G401.6 (cell line): ENCODE measurements at regions not wholly inside any gene's neighbourhood (a gene's known extent, or its start where the extent isn't known, plus 50 kb on each side); places are given as distances from the start of the nearest gene placed in this dataset.
"Not testable (repeated sequence)": the region's sequence is repeated elsewhere in the genome, so short reads cannot be mapped to it uniquely, and the experiment has no call there.

ENCODE experiments used
- FAIRE-seq: peaks from 2 replicates; lab custom pipeline; 2012; peaks lifted over from hg19 to GRCh38; lab: Jason Lieb, UNC

DNA sequence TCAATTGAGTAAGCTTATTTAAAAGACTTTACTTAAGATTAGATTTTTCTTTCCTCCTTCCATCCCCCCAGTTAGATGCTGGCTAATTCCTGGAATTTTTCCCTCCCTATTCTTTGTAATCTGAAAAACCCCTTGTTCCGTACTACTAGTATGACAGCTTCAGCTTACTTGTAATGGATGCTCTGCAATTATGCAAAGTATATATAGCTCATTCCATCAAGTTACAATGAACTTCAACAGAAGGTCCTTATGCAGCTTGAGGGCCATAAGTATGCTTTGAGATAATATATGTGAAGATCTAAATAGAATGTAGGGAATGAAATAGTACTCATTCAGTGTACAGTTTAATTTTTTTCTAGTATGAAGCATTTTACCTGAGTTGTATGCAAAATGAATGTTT, 398.3 kb upstream of the NAALADL2 start:
- no peak for FAIRE-seq

GRCh38 chr3:174462916-174463315, 396.2 kb upstream of the NAALADL2 start:
- FAIRE-seq: peak; percentile 93

DNA sequence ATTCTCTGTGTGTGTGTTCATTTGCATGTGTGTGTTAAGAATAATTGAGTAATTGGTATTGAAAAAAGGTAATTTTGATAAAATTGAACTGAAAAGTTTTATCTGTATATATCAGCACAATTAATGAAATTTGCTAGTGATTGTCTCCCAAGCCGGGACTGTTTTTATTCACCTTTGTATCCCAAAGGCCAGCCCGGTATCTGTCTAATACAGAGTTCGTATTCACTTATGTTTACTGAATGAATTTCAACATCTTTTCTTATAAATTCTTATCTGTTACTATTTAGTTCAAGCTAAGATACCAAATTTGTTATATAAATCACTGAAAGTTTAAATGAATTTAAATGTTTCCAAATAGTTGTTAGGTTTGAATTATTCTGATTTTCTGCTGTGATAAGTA, 394.0 kb upstream of the NAALADL2 start:
- FAIRE-seq: no peak

GRCh38 chr3:174466471-174467054, 392.6 kb upstream of the NAALADL2 start:
- peak; percentile 95 for FAIRE-seq

DNA sequence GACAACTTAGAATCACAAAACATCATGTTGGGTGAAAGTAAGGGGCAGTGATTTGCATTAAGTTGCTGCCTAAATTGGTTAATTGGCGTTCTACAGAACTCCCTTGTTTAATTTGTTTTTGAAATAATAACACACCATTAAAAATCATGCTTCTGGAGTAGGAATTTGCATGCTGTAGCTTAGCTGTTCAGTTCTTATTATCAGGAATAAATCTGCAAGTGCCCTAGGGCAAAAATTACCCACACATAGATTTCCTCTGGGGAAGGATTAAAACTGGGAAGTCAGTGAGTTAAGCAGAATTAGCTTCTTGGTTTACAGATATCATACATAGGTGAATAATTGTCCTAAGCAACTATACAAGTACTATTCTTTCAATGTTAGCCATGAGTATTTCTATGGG, 381.6 kb upstream of the NAALADL2 start:
- FAIRE-seq: no peak

GRCh38 chr3:174480767-174481166, 378.4 kb upstream of the NAALADL2 start:
- FAIRE-seq: no peak

GRCh38 chr3:174482541-174482940, 376.6 kb upstream of the NAALADL2 start:
- FAIRE-seq: no peak

DNA sequence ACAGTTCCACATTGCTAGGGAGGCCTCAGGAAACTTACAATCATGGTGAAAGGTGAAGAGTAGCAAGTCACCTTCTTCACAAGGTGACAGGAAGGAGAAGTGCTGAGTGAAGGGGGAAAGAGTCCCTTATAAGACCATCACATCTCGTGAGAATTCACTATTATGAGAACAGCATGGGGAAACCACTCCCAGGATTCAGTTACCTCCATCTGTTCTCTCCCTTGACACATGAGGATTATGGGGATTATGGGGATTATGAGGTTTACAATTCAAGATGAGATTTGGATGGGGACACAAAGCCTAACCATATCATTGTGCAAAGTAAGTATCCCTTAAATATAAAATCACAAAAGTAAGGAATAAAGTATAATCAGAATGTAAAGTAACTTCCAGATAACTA, 375.9 kb upstream of the NAALADL2 start:
- FAIRE-seq: no peak

DNA sequence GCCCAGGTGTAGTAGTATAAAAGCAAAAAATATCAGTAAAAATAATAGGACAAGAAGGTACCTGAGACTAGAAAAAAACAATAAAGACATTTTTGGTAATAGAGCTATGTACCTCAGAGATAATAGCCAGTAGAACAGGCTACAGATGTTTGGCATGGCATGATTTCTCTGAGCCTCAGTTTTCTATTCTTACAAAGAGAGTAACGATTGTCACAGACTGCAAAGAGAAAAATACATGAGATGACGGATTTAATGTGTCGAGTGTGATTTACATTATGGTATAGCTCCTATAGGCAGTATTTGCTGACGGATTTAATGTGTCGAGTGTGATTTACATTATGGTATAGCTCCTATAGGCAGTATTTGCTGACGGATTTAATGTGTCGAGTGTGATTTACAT, 375.3 kb upstream of the NAALADL2 start:
- FAIRE-seq: not testable (repeated sequence)

DNA sequence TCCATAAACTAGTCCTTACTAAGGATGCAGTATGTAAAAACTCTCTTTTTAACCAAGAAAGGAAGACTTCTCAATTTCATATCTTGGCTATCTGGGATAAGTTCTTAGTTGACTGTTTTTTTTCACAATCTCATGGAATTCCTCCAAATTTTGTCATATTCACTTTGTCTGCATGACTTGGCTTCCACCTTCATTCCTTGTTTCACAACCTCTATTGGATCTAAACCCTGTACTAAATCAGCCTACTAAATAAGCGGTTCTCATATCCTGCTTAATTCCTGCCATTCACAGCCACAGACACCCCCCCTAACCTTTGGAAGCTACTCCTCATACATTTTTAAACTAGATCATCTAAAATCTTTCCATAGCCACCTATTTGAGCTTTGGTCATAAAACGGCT, 370.6 kb upstream of the NAALADL2 start:
- FAIRE-seq: no peak

GRCh38 chr3:174495311-174495710, 363.8 kb upstream of the NAALADL2 start:
- peak; percentile 49 for FAIRE-seq

DNA sequence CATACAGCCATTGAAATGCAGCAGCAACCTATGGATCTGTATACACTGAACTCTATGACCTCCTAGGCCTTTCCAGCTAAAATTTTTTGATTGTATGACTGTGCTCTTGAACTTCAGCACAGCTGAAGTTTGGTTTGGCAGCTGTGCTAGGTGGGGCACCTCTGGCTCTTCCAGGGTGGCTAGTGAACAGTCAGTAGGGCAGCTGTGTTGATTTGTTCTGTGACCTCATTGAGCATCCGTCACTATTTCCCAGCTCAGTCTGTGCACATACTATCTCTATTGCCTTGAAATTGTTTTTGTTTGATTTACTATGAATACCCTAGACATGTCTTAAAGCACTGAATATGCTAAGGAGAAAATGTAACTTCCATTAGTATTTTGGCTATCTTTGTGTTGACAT, 363.2 kb upstream of the NAALADL2 start:
- FAIRE-seq: no peak

- no peak for FAIRE-seq
Measured at GRCh38 chr3:174498638-174499037, 360.5 kb upstream of the NAALADL2 start.

DNA sequence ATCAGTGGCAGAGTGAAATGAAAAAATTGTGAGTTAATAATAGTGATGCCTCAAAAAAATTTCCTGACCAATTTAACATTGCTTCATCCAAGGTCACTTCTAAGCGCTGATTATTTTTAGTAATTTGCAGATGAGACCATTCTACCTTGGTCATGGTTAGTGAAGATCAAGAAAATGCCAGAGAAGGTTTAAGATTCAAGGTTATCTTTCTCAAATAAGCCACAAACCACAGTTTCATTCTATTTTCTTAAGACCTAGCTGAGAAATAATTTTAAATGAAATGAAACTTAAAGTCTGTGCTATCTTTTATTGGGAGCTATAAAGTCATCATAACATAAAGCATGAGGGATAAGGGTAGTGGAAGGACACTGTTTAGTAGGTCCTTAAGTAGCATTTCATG, 353.9 kb upstream of the NAALADL2 start:
- peak; percentile 19 for FAIRE-seq

GRCh38 chr3:174524203-174524602, 334.9 kb upstream of the NAALADL2 start:
- FAIRE-seq: no peak

DNA sequence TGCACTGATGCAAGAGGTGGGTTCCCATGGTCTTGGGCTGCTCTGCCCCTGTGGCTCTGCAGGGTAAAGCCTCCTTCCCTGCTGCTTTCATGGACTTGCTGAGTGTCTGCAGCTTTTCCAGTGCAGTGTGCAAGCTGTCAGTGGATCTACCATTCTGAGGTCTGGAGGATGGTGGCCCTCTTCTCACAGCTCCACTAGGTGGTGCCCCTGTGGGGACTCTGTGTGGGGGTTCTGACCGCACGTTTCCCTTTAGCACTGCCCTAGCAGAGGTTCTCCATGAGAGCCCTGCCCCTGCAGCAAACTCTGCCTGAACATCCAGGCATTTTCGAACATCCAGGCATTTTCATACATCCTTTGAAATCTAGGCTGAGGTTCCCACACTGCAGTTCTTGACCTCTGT, 329.8 kb upstream of the NAALADL2 start:
- no peak for FAIRE-seq

GRCh38 chr3:174531262-174531982, 327.7 kb upstream of the NAALADL2 start:
- peak; percentile 71 for FAIRE-seq

GRCh38 chr3:174532216-174532615, 326.9 kb upstream of the NAALADL2 start:
- FAIRE-seq: no peak

DNA sequence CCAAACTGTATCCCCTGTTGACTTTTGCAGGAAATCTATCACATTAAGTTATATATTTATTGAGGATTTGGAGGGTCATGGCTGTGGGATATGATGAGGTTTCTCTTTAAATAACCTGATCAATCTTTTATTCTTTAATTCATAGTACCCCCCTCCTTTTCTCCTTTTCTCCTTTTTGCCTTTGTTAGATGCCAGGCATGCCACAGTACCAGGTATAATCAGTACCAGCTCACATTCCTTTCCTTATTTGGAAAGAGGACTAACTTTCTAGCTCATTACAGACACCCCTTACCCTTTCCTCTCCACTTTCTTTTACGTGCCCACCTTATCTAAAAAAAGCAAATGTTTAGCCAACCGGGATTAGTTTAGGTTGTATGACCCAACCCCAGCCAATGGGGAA, 326.4 kb upstream of the NAALADL2 start:
- FAIRE-seq: no peak

DNA sequence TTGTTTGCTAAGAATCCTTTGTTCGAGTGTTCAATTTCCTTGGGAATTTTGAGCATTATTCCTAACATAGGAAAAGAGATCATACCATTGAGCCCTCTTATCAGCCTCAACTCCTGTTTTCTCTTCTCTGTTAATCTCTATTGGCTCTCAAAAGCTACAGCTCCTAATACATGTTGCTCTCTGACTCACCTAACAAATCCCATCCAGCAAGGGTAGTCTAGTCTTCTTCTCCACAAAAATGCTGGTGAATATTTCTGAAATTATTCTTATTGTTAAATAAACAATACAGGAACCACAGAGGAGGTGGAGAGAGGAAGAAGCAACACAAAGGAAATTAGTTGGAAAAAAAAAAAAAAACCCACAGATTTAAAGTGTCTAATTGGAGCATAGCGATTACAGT, 325.8 kb upstream of the NAALADL2 start:
- no peak for FAIRE-seq

DNA sequence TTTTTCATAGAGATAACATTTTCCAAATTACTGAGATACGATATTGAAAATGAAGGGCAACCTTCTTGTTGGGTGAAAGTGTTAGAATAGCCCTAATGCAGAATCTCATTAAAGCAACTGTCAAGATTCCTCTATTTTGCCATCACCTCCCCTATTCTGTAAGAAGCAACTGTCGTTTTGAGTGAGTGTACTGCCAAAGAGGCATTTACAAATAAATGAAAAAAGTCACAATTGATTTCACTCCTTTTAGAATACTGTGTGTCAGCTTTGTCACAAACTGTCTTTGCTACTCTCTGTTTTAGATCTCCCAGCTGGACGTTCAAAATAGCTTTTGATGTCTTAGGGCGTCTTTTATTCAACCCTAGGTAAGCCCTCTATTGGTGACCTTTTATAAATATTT, 322.8 kb upstream of the NAALADL2 start:
- no peak for FAIRE-seq

GRCh38 chr3:174538151-174538550, 321.0 kb upstream of the NAALADL2 start:
- FAIRE-seq: no peak

GRCh38 chr3:174540116-174540908, 318.8 kb upstream of the NAALADL2 start:
- no peak for FAIRE-seq
